Lung (tissue), 11 donors: ENCODE measurements at regions not wholly inside any gene's neighbourhood (a gene's known extent, or its start where the extent isn't known, plus 50 kb on each side); places are given as distances from the start of the nearest gene placed in this dataset.

Experiments used
- ATAC-seq: fragments of 200-7000 bp; cut with Tn5 transposase; one replicate; pipeline ENCODE4 v1.9.1; 2020; ENCODE audit warnings: moderate number of reproducible peaks; ENCODE audit not compliant: insufficient read depth, low FRiP score
- DNase-seq, 3 donors: peaks; one replicate each; pipeline ENCODE4 v3.0.0-alpha.2; 2013 to 2017
- H3K27ac ChIP-seq, 2 donors: one replicate each; pipeline ENCODE4 v1.5.1; 2013; ENCODE audit warnings: mild to moderate bottlenecking in 2 of 2, moderate library complexity in 2 of 2, control low read depth in 1 of 2, inconsistent platforms in 1 of 2, low read depth in 1 of 2, low read length in 1 of 2
- H3K27me3 ChIP-seq, 3 donors: one replicate each; pipeline ENCODE4 v1.5.1; 2013; ENCODE audit warnings: low read length in 2 of 3; ENCODE audit not compliant: control insufficient read depth in 3 of 3, insufficient read depth in 3 of 3
- H3K36me3 ChIP-seq, 4 donors: one replicate each; pipeline ENCODE4 v1.5.1; 2013; ENCODE audit warnings: low read length in 4 of 4, mild to moderate bottlenecking in 1 of 4, moderate library complexity in 1 of 4; ENCODE audit not compliant: control insufficient read depth in 4 of 4, insufficient read depth in 4 of 4
- H3K4me1 ChIP-seq, 5 donors: one replicate each; pipeline ENCODE4 v1.5.1; 2013; ENCODE audit warnings: low read length in 5 of 5, mild to moderate bottlenecking in 2 of 5, moderate library complexity in 1 of 5; ENCODE audit not compliant: control insufficient read depth in 5 of 5, insufficient read depth in 5 of 5
- H3K4me3 ChIP-seq: one replicate; pipeline ENCODE4 v1.5.1; 2013; ENCODE audit warnings: mild to moderate bottlenecking, control low read depth, moderate library complexity
- H3K9ac ChIP-seq, 2 donors: one replicate each; pipeline ENCODE4 v1.5.1; 2013; ENCODE audit warnings: low read length in 2 of 2, control low read depth in 1 of 2; ENCODE audit not compliant: insufficient read depth in 1 of 2
- H3K9me3 ChIP-seq, 4 donors: one replicate each; pipeline ENCODE4 v1.5.1; 2013; ENCODE audit warnings: low read length in 3 of 4, mild to moderate bottlenecking in 1 of 4, moderate library complexity in 1 of 4; ENCODE audit not compliant: control insufficient read depth in 4 of 4, insufficient read depth in 3 of 4
- WGBS, 2 donors: extraction: QIAGEN DNeasy Blood & Tissue Kit; methylation state at CpG; one replicate each; pipeline ENCODE4 v1.1.7; 2013; 5-methylcytosine and 5-hydroxymethylcytosine counted together
- TF ChIP-seq, protein P1 (sequence below): IDR thresholded peaks from 2 replicates; pipeline ENCODE4 v1.5.1; 2012; ENCODE audit warnings: mild to moderate bottlenecking; ENCODE audit errors: control extremely low read depth, extremely low read depth
- donor health status: control.
- donor health status: control.
- donor health status: Bipolar disorder and iron deficiency.
- donor health status: healthy.
- donor health status: DM: yes; HTN: yes; CAD: no.

DNA sequence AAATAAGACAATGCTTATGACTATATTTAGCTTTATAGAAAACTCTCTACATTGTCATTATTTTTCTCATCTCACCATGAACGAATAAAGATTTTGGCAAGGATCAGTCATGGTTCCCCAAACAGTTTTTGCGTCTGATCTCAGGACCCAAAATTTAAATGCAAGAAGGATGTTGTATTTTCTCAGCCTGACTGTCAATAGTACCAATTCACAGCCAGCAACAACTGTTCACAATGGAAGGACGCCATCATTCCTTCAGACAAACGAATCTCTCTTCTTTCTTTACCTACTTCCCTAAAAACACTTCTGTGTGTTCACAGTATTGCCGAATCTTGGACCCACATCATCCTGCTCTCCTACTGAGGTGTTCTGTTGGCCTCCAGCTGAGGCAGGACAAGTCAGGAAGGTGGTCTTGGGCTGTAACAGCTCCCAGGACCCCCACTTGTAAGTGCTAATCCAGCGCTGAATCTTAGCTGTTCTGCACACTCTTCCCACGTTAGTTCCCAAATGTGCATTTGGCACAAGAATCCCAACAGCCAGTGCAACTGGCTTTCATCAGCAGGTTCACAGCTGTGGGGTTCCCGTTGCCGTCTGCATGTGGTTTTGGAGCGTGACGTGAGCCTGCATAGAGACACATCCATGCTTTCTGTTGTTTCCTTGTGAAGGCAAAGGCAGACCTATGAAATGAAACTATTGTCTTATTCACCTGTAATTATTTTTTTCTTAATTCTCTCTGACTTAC, 600.0 kb downstream of the QKI start:
- DNase-seq = no peak
- no peak overlapping the region for H3K4me3 ChIP-seq
- peaks cover 0 to 2% (median 0%) of the 10 kb centered on the region in 5 donors for H3K4me1 ChIP-seq
- no peaks in the 10 kb centered on the region for H3K36me3 ChIP-seq
- H3K27me3 ChIP-seq = no peaks in the 10 kb centered on the region
- TF ChIP-seq, protein P1, sequence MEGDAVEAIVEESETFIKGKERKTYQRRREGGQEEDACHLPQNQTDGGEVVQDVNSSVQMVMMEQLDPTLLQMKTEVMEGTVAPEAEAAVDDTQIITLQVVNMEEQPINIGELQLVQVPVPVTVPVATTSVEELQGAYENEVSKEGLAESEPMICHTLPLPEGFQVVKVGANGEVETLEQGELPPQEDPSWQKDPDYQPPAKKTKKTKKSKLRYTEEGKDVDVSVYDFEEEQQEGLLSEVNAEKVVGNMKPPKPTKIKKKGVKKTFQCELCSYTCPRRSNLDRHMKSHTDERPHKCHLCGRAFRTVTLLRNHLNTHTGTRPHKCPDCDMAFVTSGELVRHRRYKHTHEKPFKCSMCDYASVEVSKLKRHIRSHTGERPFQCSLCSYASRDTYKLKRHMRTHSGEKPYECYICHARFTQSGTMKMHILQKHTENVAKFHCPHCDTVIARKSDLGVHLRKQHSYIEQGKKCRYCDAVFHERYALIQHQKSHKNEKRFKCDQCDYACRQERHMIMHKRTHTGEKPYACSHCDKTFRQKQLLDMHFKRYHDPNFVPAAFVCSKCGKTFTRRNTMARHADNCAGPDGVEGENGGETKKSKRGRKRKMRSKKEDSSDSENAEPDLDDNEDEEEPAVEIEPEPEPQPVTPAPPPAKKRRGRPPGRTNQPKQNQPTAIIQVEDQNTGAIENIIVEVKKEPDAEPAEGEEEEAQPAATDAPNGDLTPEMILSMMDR = no peak
- no peak overlapping the region for H3K9ac ChIP-seq
- no peaks in the 10 kb centered on the region for H3K9me3 ChIP-seq
- ATAC-seq = no peak
- no peak overlapping the region for H3K27ac ChIP-seq
- 89 to 92% methylated on average over 11 of the region's 11 CpGs for WGBS, 2 donors

DNA sequence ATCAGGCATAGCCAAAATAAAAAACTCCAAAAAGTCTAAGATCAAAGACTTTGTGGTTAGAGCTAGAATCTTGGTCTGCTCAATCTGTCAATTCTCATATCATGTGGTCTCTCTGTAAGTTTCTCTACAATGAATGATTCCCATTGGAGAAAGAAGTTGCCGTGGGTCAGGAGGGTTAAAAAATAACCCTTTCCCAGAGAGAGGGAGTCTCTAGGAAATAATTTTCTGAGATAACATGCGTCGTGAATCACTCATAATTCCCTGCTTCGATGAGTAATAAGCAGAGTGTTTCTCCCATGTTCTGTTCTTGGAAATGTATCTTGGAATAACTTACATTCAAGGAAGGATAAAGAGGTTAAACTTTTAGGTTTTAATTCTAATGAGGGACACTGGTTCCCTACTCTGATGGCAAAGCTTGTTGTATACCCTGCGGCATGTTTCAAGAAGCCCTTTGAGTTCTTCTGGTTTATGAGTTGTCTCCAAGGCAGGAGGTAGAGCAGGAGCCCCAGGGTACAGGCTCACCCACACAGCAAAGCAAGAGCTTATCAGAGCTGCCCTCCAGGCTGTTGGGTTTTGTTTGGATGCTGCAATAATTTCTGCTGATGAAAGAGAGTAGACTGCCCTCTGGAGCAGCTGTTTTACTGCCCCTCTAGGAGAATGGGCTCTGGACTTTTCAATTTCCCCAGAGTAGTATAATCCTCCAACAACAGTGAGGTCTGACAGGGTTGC, 599.1 kb downstream of the QKI start:
- DNase-seq (no peak), ATAC-seq (no peak)
- 89 to 95% methylated on average over 5 of the region's 5 CpGs for WGBS, 2 donors
- no peaks in the 10 kb centered on the region for H3K36me3 ChIP-seq
- no peak overlapping the region for H3K9ac ChIP-seq
- H3K27ac ChIP-seq = no peak overlapping the region
- H3K9me3 ChIP-seq = no peaks in the 10 kb centered on the region
- no peak overlapping the region for H3K4me3 ChIP-seq
- TF ChIP-seq, protein P1 = no peak
- peaks cover 0 to 2% (median 0%) of the 10 kb centered on the region in 5 donors for H3K4me1 ChIP-seq
- H3K27me3 ChIP-seq = no peaks in the 10 kb centered on the region

DNA sequence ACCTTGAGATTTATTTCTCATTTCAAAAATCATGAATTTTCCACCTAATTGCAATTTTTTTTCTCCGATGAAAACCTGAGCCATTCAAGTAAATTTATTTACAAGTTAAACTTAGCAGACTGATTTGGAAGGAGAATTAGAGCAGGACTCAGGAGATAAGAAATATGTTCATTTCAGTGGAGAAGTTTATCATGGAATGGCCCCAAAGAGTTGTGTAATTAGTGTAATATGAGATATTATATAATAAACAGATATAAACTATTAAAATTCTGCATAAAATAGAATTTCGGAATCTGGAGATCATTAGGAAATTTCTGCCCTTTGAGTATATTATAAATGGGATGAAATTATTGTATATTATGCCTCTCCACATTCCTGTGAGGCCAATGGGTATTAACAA, 596.8 kb downstream of the QKI start:
- TF ChIP-seq, protein P1 = no peak
- no peak for DNase-seq

More for the DNA sequence above, 596.8 kb downstream of the QKI start:
- Histone ChIP-seq H3K9me3 (no peaks in the 10 kb centered on the region), H3K4me3 (no peak overlapping the region), H3K9ac (no peak overlapping the region), H3K36me3 (no peaks in the 10 kb centered on the region), H3K27ac (no peak overlapping the region), H3K4me1 (peaks cover 0 to 2% (median 0%) of the 10 kb centered on the region in 5 donors), H3K27me3 (no peaks in the 10 kb centered on the region)
- whole genome bisulfite sequencing, 2 donors = 89 to 90% methylated on average over 2 of the region's 2 CpGs
- ATAC-seq = no peak
